PC-9 (cell line): ENCODE measurements at regions not wholly inside any gene's neighbourhood (a gene's known extent, or its start where the extent isn't known, plus 50 kb on each side); places are given as distances from the start of the nearest gene placed in this dataset.

ENCODE experiments used
- BruUV-seq: library from RNA; stranded (reverse); fragments of 400-500 nt; replicated peaks from 2 replicates; lab custom pipeline; 2021; lab: Mats Ljungman, UMichigan
- CTCF ChIA-PET: fragments of 300-600 bp; sonication (Branson Sonifier 250); formaldehyde crosslinking; loops from one replicate; lab custom pipeline; 2022; ENCODE audit warnings: antibody characterized with exemption; lab: Charles Lee
- POLR2A ChIA-PET: fragments of 300-600 bp; sonication (Branson Sonifier 250); formaldehyde crosslinking; loops from one replicate; lab custom pipeline; 2022; ENCODE audit warnings: antibody characterized with exemption; ENCODE audit not compliant: unreplicated experiment; lab: Charles Lee
- DNase-seq, 2 experiments: peaks; one replicate each; pipeline versions ENCODE4 v3.0.0 to v3.0.0-alpha.2; 2015 to 2022; ENCODE audit warnings: mixed read lengths in 1 of 2
- H2AFZ ChIP-seq: fragments of 200-600 bp; sonication (generic); 2 replicates; pipeline ENCODE4 v1.8.1; 2017; ENCODE audit warnings: antibody characterized with exemption
- H3F3A ChIP-seq: fragments of 200-600 bp; sonication (generic); 2 replicates; pipeline ENCODE4 v1.8.1; 2017; ENCODE audit warnings: antibody characterized with exemption, mild to moderate bottlenecking, low read depth; ENCODE audit not compliant: insufficient read depth
- H3K27ac ChIP-seq: fragments of 200-600 bp; sonication (generic); 2 replicates; pipeline ENCODE4 v1.6.1; 2016; ENCODE audit warnings: mixed run types
- H3K27me3 ChIP-seq: fragments of 200-600 bp; sonication (generic); 2 replicates; pipeline ENCODE4 v1.6.1; 2016; ENCODE audit warnings: low read depth, mixed run types; ENCODE audit not compliant: insufficient read depth
- H3K36me3 ChIP-seq: fragments of 200-600 bp; sonication (generic); 2 replicates; pipeline ENCODE4 v1.6.1; 2016; ENCODE audit warnings: low read depth, mixed run types
- H3K4me1 ChIP-seq: fragments of 200-600 bp; sonication (generic); replicated peaks from 2 replicates; pipeline ENCODE4 v1.6.1; 2016; ENCODE audit warnings: mixed run types; ENCODE audit not compliant: insufficient read depth
- H3K4me2 ChIP-seq: fragments of 200-600 bp; sonication (generic); 2 replicates; pipeline ENCODE4 v1.6.1; 2017; ENCODE audit warnings: mixed run types
- H3K4me3 ChIP-seq: fragments of 200-600 bp; sonication (generic); 2 replicates; pipeline ENCODE4 v1.6.1; 2016; ENCODE audit warnings: mixed run types
- H3K79me2 ChIP-seq: fragments of 200-600 bp; sonication (generic); 2 replicates; pipeline ENCODE4 v1.6.1; 2017; ENCODE audit warnings: low read depth, mixed run types
- H3K9me2 ChIP-seq: fragments of 200-600 bp; sonication (generic); 2 replicates; pipeline ENCODE4 v1.8.1; 2017; ENCODE audit warnings: mild to moderate bottlenecking; ENCODE audit not compliant: insufficient read depth
- H3K9me3 ChIP-seq: fragments of 200-600 bp; sonication (generic); 2 replicates; pipeline ENCODE4 v1.8.1; 2016; ENCODE audit warnings: low read depth; ENCODE audit not compliant: insufficient read depth
- H4K20me1 ChIP-seq: fragments of 200-600 bp; sonication (generic); 2 replicates; pipeline ENCODE4 v1.8.1; 2017; ENCODE audit not compliant: insufficient read depth
- CTCF ChIP-seq: fragments of 200-600 bp; sonication (generic); conservative IDR thresholded peaks from 2 replicates; pipeline ENCODE4 v1.6.1; 2017; ENCODE audit warnings: mixed run types, antibody characterized with exemption, mild to moderate bottlenecking, moderate library complexity
- EZH2 ChIP-seq: fragments of 200-600 bp; sonication (generic); IDR thresholded peaks from 2 replicates; pipeline ENCODE4 v1.8.0; 2017; ENCODE audit warnings: antibody characterized with exemption, low read depth
- intact Hi-C: fragments of 100-400 bp; cut with micrococcal nuclease; formaldehyde crosslinking; loops from one replicate; pipeline ENCODE4 v1.10.0; 2022; ENCODE audit not compliant: unreplicated experiment

GRCh38 chr12:46674800-46675199 lies 151.0 kb downstream of the SLC38A4 start:
- no TSS peak for BruUV-seq
- H3F3A ChIP-seq, result 0 out of 2 replicates have a peak, but pooled peaks cover 3% of the 10 kb centered on the region
- H3K4me3 ChIP-seq, result no peak overlapping the region
- H2AFZ ChIP-seq, result no peak overlapping the region
- H3K9me2 ChIP-seq, result no peaks in the 10 kb centered on the region
- H3K4me2 ChIP-seq, result no peak overlapping the region
- CTCF ChIA-PET, result interaction anchor here (0.9 kb wide), 1 partner anchor 550 kb away, joined by 6 read pairs; no protein-coding TSS in a partner anchor
- H3K9me3 ChIP-seq, result peaks cover 20% of the 10 kb centered on the region; the same call in 1 of the 2 replicates
- DNase-seq, result peak in 1 of 2 experiments; percentile 61
- H3K4me1 ChIP-seq, result peaks cover 26% of the 10 kb centered on the region; the same call in 1 of the 2 replicates
- H4K20me1 ChIP-seq, result no peaks in the 10 kb centered on the region
- H3K79me2 ChIP-seq, result no peaks in the 10 kb centered on the region
- H3K27ac ChIP-seq, result peak overlapping the region; percentile 24; the same call in 1 of the 2 replicates
- H3K27me3 ChIP-seq, result no peaks in the 10 kb centered on the region
- H3K36me3 ChIP-seq, result no peaks in the 10 kb centered on the region
- TF ChIP-seq EZH2 (no peak), CTCF (no peak)
- intact Hi-C loops, result loop anchor here (2.0 to 5.0 kb wide), 6 partner anchors 117 to 682 kb away; partner anchors contain the start of genes SCAF11 and SLC38A2
- POLR2A ChIA-PET, result interaction anchor here (0.5 to 0.6 kb wide), 3 partner anchors 291 to 310 kb away, joined by 3 to 8 read pairs (median 5); no protein-coding TSS in a partner anchor

DNA sequence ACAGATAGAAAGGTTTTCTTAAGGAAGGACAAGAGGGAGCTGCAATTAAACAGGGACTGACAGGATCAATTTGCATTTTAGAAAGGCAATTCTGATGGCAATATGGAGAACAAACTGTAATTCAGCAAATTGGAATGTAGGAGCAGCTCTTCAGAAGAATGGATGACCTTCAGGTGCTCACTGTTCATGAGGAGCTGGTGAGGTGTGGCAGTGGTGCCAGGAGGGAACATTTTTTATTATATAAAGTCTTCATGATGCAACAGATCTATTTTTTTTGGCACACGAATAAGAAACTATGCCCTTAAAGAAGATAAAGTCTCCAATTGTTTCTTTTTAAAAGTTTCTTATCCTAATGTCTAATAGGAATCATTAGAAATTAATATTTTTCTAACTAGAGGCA lies 151.7 kb downstream of the SLC38A4 start:
- TF ChIP-seq CTCF (no peak), EZH2 (no peak)
- CTCF ChIA-PET, result interaction anchor here (0.9 kb wide), 1 partner anchor 549 kb away, joined by 6 read pairs; no protein-coding TSS in a partner anchor
- intact Hi-C loops, result loop anchor here (2.0 kb wide), 1 partner anchor 347 kb away; no protein-coding TSS in a partner anchor
- DNase-seq, result no peak
- Histone ChIP-seq H3K27me3 (no peaks in the 10 kb centered on the region), H3K4me3 (no peak overlapping the region), H3K4me2 (no peak overlapping the region), H3K79me2 (no peaks in the 10 kb centered on the region), H3K9me2 (no peaks in the 10 kb centered on the region), H3K4me1 (peaks cover 26% of the 10 kb centered on the region; the same call in 1 of the 2 replicates), H4K20me1 (no peaks in the 10 kb centered on the region), H3K36me3 (no peaks in the 10 kb centered on the region), H3F3A (0 out of 2 replicates have a peak, but pooled peaks cover 3% of the 10 kb centered on the region), H3K9me3 (peaks cover 23% of the 10 kb centered on the region; the same call in 1 of the 2 replicates), H2AFZ (no peak overlapping the region), H3K27ac (peak overlapping the region; percentile 24; the same call in 1 of the 2 replicates)
- POLR2A ChIA-PET, result no interaction called here
- no TSS peak for BruUV-seq

DNA sequence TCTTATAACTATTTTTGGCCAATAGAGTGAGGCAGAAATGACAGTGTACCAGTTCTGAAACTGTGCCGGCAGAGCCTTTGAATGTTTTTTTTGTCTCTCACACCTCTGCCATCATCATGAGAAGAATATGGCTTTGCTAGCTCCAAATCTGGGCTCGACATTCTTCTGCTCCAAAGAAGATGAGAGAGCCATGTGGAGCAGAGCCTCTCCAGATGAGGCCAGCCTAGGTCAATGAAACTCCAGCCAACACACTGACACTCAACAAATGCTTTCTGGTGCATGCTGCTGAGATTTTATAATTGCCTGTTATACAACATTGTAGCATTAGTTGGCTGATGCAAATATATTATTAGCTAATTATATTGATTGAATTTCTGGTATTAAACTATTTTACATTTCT lies 154.7 kb downstream of the SLC38A4 start:
- intact Hi-C loops, result no loop called here

More for the DNA sequence above, 154.7 kb downstream of the SLC38A4 start:
- no peak for DNase-seq
- Histone ChIP-seq H3K4me3 (no peak overlapping the region), H3K79me2 (no peaks in the 10 kb centered on the region), H3K9me2 (no peaks in the 10 kb centered on the region), H3K4me2 (no peak overlapping the region), H4K20me1 (no peaks in the 10 kb centered on the region), H3K27me3 (no peaks in the 10 kb centered on the region), H2AFZ (no peak overlapping the region), H3K27ac (no peak overlapping the region), H3K9me3 (peaks cover 22% of the 10 kb centered on the region; the same call in 1 of the 2 replicates), H3F3A (0 out of 2 replicates have a peak, but pooled peaks cover 3% of the 10 kb centered on the region), H3K36me3 (no peaks in the 10 kb centered on the region), H3K4me1 (peaks cover 20% of the 10 kb centered on the region)
- ChIA-PET POLR2A (no interaction called here), CTCF (no interaction called here)
- no peak for TF ChIP-seq CTCF
- no peak for TF ChIP-seq EZH2
- BruUV-seq, result no TSS peak
